Inflammatory macrophage treated with lipopolysaccharide for 4 hours (primary cell): ENCODE measurements at regions not wholly inside any gene's neighbourhood (a gene's known extent, or its start where the extent isn't known, plus 50 kb on each side); places are given as distances from the start of the nearest gene placed in this dataset.
A peak's percentile ranks its signal among the peaks of the same experiment; 100 is the strongest.
"Not testable (repeated sequence)": the region's sequence is repeated elsewhere in the genome, so short reads cannot be mapped to it uniquely, and the experiment has no call there.

Source experiments
- DNase-seq: peaks from one replicate; pipeline ENCODE4 v3.0.0-alpha.2; 2020

DNA sequence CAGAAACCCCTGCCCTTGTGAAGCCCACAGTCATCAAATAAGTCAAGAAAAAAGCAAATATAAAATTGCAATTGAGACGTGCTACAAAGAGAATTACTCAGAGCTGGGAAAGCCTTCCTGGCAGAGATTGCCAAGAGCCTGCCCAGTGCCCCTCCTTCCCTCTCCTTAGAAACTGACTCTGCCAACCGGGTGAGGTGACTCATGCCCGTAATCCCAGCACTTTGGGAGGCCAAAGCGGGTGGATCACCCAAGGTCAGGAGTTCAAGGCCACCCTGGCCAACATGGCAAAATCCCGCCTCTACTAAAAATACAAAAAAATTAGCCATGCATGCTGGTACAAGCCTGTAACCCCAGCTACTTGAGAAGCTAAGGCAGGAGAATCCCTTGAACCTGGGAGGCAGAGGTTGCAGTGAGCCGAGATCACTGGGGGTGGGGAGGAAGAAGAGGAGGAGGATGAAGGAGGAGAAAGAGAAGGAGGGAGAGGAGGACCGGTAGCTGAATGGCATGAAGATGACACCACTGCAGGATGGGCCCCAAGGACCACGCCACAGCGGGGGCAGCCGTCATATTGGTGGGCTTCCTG is 76.1 kb upstream of the RTL6 start:
- no peak for DNase-seq

DNA sequence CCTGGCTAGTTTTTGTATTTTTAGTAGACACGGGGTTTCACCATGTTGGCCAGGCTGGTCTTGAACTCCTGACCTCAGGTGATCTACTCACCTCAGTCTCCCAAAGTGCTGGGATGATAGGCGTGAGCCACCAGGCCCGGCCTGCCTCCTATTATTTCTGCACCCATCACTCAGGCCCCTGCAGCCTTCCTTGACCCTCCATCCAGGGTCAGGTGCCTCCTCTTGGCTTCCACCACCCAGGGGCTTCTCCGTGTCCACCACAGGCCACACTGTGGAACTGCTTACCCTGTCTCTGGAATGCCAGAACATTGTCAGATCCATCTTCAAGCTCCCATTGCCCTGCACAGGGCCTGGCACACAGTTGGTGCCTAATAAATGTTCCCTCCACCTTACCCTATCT is 75.4 kb upstream of the RTL6 start:
- DNase-seq, result no peak

DNA sequence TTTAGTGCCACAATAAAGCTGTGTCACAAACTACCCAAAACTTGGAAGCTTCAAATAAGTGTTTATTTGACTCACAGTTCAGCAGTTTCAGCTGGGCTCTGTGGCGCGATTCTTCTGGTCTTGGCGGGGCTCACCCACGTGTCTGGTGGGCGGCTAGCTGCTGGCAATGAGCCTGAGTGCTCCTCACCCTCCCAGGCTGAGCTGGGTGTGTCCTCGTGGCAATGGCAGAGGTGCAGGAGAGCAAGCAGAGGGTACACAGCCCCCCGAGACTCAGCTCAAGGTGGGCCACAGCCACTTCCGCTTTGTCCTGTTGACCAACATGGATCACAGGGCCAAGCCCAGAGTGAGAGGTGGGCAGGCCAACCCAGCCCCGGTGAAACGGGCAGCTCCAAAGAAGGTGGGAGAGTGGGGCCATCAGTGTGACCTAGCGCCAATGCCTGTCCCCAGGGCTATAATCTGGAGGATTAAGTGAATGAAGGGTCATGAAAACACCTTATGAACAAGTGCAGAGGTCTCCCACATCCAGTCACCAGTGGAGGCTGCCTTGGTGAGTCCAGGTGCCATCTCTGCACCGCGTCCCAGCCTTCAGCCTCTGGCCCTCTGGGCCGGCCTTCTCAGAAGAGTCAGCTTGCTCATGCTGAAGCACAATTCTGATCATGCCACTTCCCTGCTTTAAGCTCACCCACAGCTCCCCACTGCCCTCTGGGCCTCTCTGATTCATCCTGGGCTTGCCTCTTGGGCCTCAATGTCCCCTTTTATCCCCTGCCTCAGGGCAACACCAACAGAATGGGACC is 74.6 kb upstream of the RTL6 start:
- DNase-seq, result no peak

DNA sequence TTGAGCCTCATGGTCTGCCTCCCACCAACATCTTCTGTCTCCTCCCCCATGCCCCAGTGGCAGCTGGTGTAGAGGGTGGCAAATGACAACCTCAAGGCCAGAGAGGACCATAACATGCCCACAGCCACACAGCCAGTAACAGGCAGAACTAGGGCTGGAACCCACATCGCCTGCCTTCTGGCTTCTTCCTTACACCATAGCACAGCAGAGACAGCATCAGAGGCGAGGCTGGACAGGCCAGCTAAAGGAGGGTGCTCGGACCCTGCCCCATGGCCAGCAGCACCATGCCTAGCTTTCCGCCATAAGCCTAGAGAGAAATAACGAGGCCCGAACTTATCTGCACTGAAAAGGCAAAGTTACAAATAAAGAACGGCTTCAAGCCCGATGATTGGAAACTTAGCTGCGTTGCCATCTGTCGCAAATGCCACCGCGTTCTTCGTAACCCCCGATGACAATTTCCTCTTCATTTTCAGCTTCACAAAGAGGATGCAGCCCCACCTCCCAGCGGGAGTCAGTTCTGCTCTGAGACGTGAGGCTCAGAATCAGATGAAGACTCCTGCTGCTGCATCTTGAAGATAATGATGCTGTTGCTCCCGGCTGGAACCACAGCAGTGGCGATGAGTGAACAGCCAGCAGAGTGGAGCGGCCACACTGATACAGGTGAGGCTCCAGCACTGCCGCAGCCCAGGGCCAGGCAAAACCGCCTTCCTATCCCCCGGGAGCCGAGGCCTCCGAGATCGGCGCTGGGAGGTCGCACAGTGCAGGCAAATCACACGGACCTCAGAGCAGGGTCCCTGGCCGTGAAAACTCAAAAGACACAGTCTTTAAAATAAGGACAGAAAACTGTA is 73.8 kb upstream of the RTL6 start:
- no peak for DNase-seq

DNA sequence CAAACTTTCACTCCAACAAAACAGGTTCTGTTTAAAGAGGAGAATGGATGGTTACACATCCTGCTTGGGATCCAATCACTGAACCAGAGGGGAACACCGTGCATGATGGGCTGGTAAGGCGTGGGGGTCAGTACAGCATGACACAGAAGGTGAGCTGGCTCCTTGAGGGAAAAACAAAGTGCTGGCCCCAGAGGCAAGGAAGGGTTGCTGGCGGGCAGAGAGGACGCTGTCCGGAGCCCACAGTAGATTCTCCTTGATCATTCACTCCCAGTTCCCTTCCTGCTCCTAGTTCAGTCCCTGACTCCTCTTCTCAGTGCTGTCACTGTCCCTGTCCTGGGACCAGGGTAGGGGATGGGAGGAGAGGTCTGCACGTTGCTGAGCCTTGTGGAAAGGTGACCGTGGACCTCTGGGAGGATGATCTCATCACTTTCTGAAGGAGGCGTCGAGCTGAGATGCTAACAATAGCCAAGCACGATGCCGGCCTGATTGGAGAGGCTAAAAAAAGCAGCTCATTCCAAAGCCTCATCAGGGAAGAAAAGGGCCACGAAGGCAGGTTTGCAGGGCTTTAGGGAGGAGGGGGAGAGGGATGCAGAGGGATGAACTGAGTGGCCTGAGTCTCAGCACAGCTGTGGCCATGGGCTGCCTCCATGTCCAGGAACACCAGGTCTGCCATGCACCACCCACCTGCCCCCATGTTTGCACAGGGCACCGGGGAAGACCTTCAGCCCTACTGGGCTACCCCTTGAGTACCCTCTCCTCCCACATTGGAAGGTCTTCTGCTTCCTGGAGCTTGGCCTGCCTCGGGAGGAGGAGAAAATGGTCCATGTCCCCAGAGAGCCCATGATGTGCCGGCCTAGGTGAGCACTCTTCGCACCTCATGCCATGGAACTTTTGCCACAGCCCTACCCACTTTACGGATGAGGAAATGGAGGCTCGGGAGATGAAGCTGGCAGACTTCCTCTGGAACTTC is 72.7 kb upstream of the RTL6 start:
- DNase-seq, result no peak

DNA sequence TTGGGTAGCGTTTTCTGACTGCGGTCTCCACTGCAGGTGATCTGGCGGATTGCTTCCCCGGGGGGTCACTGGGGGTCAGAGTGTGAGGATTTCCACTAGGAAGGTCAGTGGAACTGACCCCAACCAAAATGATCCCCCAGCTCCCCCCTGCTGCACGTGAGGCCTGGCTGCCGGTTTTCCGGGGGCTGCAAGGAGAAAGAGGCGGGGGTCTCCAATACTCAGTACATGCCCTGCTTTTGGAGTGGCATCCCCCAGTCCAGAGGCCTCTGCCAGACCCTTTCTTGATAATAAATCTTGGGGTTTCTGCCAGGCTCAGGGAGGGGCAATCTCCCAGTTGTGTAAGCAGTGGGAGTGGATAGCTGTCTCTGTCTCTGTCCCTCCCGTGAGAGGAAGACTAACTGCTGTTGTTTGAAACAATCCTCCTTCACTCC is 71.5 kb upstream of the RTL6 start:
- DNase-seq, result no peak

DNA sequence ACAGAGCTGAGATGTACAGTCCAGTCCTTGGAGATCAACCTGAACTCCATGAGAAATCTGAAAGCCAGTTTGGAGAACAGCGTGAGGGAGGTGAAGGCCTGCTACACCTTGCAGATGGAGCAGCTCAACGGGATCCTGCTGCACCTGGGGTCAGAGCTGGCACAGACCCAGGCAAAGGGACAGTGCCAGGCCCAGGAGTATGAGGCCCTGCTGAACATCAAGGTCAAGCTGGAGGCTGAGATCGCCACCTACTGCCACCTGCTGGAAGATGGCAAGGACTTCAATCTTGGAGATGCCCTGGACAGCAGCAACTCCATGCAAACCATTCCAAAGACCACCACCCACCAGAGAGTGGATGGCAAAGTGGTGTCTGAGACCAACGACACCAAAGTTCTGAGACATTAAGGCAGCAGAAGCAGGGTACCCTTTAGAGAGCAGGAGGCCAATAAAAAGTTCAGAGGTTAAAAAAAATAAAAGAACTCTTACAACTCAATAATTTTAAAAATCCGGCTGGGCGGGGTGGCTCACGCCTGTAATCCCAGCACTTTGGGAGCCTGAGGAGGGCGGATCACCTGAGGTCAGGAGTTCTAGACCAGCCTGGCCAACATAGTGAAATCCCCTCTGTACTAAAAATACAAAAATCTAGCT is 69.9 kb upstream of the RTL6 start:
- DNase-seq, result peak; percentile 62

DNA sequence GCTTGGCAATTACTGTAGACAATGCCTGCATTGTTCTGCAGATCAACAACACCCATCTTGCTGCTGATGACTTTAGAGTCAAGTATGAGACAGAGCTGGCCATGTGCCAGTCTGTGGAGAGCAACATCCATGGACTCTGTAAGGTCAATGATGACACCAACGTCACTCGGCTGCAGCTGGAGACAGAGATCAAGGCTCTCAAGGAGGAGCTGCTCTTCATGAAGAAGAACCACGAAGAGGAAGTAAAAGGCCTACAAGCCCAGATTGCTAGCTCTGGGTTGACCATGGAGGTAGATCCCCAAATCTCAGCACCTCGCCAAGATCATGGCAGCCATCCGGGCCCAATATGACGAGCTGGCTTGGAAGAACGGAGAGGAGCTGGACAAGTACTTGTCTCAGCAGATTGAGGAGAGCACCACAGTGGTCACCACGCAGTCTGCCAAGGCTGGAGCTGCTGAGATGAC is 69.4 kb upstream of the RTL6 start:
- not testable (repeated sequence) for DNase-seq

DNA sequence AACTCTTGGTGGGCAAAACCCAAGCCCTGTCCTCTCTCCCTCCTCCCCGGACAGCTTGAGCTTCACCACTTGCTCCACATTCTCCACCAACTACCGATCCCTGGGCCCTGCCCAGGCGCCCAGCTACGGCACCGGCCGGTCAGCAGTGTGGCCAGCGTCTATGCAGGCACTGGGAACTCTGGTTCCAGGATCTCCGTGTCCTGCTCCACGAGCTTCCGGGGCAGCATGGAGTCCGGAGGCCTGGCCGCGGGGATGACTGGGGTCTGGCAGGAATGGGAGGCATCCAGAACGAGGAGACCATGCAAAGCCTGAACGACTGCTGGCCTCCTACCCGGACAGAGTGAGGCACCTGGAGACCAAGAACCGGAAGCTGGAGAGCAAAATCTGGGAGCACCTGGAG is 68.9 kb upstream of the RTL6 start:
- DNase-seq, result no peak

DNA sequence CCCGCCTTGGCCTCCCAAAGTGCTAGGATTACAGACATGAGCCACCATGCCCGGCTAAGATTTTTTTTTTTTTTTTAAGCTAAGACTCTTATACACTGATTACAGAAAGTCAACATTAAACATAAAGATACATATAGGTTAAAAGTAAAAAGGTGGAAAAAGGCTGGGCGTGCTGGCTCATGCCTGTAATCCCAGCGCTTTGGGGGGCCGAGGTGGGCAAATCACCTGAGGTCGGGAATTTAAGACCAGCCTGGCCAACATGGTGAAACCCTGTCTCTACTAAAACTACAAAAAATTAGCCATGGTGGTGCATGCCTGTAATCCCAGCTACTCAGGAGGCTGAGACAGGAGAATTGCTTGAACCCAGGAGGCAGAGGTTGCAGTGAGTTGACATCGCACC is 64.6 kb upstream of the RTL6 start:
- not testable (repeated sequence) for DNase-seq

DNA sequence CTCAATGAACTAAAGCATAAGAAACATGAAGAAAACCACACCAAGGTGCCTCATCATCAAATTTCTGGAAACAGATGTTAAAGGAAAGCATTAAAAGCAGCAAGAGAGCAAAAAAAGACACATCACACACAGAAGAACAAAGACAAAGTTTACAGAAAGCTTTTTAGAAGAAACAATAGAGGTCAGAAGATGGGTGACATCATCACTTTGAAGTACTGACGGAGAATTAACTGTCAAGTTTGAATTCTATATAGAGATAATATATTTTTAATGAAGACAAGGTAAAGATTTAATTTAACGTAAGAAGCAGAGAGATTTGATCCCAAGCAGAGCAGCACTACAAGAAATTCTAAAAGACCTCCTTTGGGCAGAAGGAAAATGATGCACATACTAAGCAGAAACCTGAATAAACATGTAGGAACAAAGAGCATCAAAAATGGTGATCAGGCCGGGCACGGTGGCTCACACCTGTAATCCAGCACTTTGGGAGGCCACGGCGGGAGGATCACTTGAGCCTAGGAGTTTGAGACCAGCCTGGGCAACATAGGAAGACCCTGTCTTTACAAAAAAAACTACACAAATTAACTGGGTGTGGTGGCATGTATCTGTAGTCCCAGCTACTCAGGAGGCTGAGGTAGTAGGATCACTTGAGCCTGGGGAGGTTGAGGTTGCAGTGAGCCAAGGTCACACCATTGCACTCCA is 63.3 kb upstream of the RTL6 start:
- no peak for DNase-seq

DNA sequence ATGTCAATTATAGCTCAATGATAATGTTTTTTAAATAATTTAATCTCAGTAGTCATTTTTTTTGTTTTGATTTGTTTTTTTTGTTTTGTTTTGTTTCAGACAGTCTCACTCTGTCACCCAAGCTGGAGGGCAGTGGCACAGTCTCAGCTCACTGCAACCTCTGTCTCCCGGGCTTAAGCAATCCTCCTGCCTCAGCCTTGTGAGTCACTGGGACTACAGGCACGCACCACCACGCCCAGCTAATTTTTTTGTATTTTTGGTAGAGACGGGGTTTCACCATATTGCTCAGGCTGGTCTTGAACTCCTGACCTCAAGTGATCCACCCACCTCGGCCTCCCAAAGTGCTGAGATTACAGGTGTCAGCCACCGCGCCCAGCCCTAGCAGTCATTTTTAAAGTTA is 60.6 kb upstream of the RTL6 start:
- peak; percentile 79 for DNase-seq

DNA sequence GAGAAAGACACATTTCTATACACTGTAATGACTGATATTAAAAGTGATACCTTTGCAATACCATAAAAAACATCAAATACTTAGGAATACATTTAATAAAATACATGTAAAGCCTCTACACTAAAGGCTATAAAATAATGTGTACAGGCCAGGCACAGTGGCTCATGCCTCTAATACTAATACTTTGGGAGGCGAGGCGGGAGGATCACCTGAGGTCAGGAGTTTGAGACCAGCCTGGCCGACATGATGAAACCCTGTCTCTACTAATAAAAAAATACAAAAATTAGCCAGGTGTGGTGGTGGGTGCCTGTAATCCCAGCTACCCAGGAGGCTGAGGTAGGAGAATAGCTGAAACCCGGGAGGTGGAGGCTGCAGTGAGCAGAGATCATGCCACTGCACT is 59.8 kb upstream of the RTL6 start:
- DNase-seq, result not testable (repeated sequence)

DNA sequence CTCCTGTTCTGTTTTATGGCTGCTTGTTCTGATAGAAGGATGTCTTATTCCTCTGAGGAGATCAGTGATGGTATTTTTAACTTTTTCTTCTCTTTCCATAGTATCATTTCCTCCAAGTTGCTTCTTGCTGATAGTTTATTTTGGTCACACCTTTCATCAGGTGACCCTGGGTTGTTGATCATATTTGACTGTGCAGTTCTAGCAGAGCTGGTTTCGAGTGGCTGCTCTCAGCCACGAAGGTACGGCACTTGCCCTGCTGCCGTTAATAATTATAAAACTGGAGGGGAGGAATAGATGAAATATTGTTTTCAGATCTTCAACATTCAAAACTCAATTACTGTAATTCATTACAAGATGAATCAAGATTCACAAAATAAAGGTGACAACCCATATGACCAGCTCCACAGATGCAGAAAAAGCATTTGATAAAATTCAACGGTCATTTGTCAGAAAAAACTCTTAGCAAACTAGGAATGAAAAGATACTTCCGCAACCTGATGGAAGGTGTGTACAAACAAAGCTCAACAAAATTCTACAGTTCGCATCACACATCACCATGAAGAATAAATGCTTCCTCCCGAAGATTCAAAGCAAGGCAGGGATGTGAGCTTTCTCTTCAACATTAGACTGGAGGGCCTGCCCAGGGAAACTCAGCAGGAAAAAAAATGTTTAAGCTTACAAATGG is 59.2 kb upstream of the RTL6 start:
- DNase-seq, result no peak

DNA sequence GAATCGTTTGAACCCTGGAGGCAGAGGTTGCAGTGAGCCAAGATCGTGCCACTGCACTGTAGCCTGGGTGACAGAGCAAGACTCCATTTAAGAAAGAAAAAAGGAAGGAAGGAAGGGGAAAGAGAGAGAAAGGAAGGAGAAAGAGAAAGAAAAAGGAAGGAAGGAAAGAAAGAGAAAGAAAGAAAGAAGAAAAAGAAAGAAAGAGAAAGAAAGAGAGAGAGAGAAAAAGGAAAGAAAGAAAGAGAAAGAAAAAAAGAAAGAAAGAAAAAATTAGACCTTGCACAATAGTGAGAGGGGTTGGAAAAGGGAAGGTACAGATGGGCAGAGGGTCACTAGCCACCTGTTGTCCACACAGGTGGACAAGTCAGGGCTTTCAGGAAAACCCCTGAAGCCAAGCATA is 57.6 kb upstream of the RTL6 start:
- DNase-seq, result no peak

DNA sequence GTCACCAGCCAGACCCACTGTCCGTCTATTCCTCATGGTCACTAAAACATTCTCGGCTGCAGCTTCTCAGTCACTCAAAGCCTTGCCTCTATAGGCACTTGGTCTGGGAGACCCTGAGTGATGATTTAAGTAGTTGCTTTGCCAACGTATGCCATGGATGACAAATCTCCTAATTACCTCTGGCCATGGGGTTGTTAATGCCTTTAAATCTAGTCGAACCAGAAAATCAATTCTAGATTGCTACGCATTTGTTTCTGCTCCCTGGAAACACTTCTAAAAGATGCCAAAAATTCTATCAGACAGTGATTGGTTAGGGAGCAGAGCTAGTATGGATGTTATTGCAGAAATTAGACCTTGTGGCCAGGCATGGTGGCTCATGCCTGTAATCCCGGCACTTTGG is 57.0 kb upstream of the RTL6 start:
- DNase-seq, result no peak

DNA sequence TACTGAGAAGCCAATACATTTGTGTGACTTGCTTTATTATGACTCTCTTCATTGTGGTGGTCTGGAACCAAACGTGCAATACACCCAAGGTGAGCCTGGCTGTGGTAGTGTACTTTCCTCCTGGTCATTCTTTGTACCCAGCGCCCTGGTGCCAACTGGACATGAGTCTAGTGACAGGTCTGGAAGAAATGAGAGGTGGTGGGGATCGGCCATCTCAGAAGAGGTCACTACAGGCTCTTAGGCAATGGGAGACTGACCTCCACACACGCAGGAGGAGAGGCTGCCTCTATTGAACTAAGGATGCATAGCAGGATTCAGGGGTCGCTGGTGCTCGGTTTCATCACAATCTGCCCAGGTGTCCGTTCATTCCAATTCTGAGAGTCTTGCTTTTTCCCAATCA is 56.4 kb upstream of the RTL6 start:
- no peak for DNase-seq

DNA sequence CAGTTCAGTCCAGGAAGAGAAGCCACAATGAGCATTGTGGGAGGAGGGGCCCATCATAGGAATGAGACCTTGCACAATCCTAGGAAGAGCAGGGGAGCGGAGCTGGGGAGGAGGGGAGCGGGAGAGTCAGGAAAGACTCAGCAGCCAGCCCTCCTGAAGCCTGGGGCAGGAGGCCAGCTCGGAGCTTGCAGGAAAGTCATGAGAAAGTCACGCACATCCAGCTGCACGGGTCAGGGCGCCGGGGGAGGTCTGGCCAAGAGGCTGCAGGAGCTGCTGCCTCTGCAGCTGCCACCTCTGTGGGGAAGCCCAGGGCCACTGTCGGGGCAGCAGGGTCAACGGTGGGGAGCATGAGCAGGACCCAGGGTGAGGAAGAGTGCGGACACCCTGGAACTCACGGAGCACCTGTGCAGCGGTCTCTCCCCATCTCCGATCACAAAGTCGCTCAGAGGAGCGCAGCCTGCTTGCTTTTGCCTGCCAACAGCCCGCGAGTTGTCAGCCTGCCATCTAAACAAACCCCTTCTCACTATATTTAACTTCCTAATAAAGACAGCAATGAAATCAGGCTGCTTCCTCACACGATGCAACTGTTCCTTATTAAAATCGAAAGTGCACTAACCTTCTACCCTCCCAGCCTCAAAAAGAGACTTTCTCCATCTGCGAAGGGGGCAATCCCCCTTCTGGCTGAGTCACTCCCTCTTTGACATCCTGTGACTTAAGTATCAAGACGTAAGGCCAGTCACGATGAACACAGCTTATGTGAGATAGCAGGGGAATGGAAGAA is 52.9 kb upstream of the RTL6 start:
- DNase-seq, result peak; percentile 96

DNA sequence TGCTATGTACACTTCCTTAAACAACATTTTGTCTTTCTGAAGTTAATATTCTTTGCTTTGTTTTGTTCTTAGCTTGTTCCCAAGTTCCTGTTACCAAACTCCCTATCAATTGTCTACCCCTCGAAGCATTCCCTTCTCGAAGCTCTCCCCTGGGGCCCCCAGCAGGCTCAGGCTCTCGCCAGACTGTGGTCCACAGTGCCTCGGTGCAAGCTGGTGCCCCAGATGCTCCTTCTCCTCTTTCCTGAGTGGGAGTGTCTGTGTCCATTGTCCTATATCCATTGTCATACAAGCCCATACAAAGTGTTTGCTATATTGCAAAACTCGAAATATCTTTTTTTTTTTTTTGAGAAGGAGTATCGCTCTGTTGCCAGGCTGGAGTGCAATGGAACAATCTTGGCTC is 51.7 kb upstream of the RTL6 start:
- no peak for DNase-seq

DNA sequence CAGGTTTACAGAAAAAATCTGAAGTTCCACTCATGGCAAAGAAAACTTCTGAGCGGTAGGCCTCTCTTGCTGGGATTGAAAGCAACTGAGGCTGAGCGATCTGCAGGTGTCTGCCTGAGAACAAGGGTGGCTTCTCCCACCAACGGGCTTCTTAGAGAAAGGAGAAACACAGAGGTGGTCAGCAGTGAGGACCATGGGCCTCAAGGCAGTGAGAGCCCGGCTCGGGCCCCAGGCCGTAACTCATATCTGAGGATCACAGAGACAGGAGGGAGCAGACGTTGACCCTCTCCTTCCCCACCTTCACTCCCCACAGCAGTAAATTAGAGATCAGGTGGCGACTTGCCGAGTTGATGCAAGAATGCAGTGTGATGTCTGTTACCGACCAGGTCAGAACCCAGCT is 50.9 kb upstream of the RTL6 start:
- DNase-seq, result no peak
